ENCODE measurements at regions not wholly inside any gene's neighbourhood (a gene's known extent, or its start where the extent isn't known, plus 50 kb on each side); places are given as distances from the start of the nearest gene placed in this dataset.

- Histone ChIP-seq H3K4me1 (ENCODE audit: insufficient read depth, low read length, poor library complexity, severe bottlenecking) (no peaks in the 10 kb centered on the region), H3K36me3 (ENCODE audit: insufficient read depth, low read length, poor library complexity, severe bottlenecking) (no peaks in the 10 kb centered on the region), H3K27ac (ENCODE audit: low read depth, low read length, poor library complexity, severe bottlenecking) (no peak overlapping the region), H3K27me3 (replicated peaks; ENCODE audit: insufficient read depth, low read depth, low read length, poor library complexity) (peaks cover 13% of the 10 kb centered on the region), H3K4me3 (ENCODE audit: low read depth, low read length, poor library complexity, severe bottlenecking) (no peak overlapping the region), H3K9me3 (ENCODE audit: low read depth, low read length, poor library complexity, severe bottlenecking) (no peaks in the 10 kb centered on the region)
- intact Hi-C loops (cut with micrococcal nuclease; ENCODE audit: unreplicated experiment): no loop called here
- TF ChIP-seq CTCF (conservative IDR thresholded peaks at IDR 0.05; ENCODE audit: low read depth, low read length): no peak
- no peak for TF ChIP-seq EZH2 (IDR thresholded peaks at IDR 0.05; ENCODE audit: borderline replicate concordance, low read depth, low read length, poor library complexity, severe bottlenecking)
- no peak for DNase-seq (ENCODE audit: low spot score)
- CTCF ChIA-PET: no interaction called here
- BruUV-seq (replicated peaks): no TSS peak
- POLR2A ChIA-PET (ENCODE audit: low non-redundant PET): no interaction called here
Observed at GRCh38 chr2:198453866-198454265, 649.5 kb downstream of the PLCL1 start.

- DNase-seq (ENCODE audit: low spot score): no peak
- Histone ChIP-seq H3K27me3 (replicated peaks; ENCODE audit: insufficient read depth, low read depth, low read length, poor library complexity) (peaks cover 9% of the 10 kb centered on the region), H3K36me3 (ENCODE audit: insufficient read depth, low read length, poor library complexity, severe bottlenecking) (no peaks in the 10 kb centered on the region), H3K4me3 (ENCODE audit: low read depth, low read length, poor library complexity, severe bottlenecking) (no peak overlapping the region), H3K27ac (ENCODE audit: low read depth, low read length, poor library complexity, severe bottlenecking) (no peak overlapping the region), H3K9me3 (ENCODE audit: low read depth, low read length, poor library complexity, severe bottlenecking) (no peaks in the 10 kb centered on the region), H3K4me1 (ENCODE audit: insufficient read depth, low read length, poor library complexity, severe bottlenecking) (no peaks in the 10 kb centered on the region)
- no TSS peak for BruUV-seq (replicated peaks)
- ChIA-PET POLR2A (ENCODE audit: low non-redundant PET) (no interaction called here), CTCF (no interaction called here)
- intact Hi-C loops (cut with micrococcal nuclease; ENCODE audit: unreplicated experiment): no loop called here
- TF ChIP-seq CTCF (conservative IDR thresholded peaks at IDR 0.05; ENCODE audit: low read depth, low read length): no peak
- no peak for TF ChIP-seq EZH2 (IDR thresholded peaks at IDR 0.05; ENCODE audit: borderline replicate concordance, low read depth, low read length, poor library complexity, severe bottlenecking)
Observed at GRCh38 chr2:198452327-198452726, 647.9 kb downstream of the PLCL1 start.

- POLR2A ChIA-PET (ENCODE audit: low non-redundant PET): no interaction called here
Observed at GRCh38 chr2:198448789-198449188, 644.4 kb downstream of the PLCL1 start.

More at GRCh38 chr2:198448789-198449188, 644.4 kb downstream of the PLCL1 start:
- H3K9me3 ChIP-seq (ENCODE audit: low read depth, low read length, poor library complexity, severe bottlenecking): no peaks in the 10 kb centered on the region
- TF ChIP-seq EZH2 (IDR thresholded peaks at IDR 0.05; ENCODE audit: borderline replicate concordance, low read depth, low read length, poor library complexity, severe bottlenecking) (no peak), CTCF (conservative IDR thresholded peaks at IDR 0.05; ENCODE audit: low read depth, low read length) (no peak)
- intact Hi-C loops (cut with micrococcal nuclease; ENCODE audit: unreplicated experiment): no loop called here
- CTCF ChIA-PET: no interaction called here
- no peak for DNase-seq (ENCODE audit: low spot score)
- no peaks in the 10 kb centered on the region for H3K4me1 ChIP-seq (ENCODE audit: insufficient read depth, low read length, poor library complexity, severe bottlenecking)
- BruUV-seq (replicated peaks): no TSS peak
- no peaks in the 10 kb centered on the region for H3K36me3 ChIP-seq (ENCODE audit: insufficient read depth, low read length, poor library complexity, severe bottlenecking)
- H3K4me3 ChIP-seq (ENCODE audit: low read depth, low read length, poor library complexity, severe bottlenecking): no peak overlapping the region
- no peak overlapping the region for H3K27ac ChIP-seq (ENCODE audit: low read depth, low read length, poor library complexity, severe bottlenecking)
- no peaks in the 10 kb centered on the region for H3K27me3 ChIP-seq (replicated peaks; ENCODE audit: insufficient read depth, low read depth, low read length, poor library complexity)

Measured in A673 (cell line).